Fibroblast of villous mesenchyme (primary cell): ENCODE measurements at regions not wholly inside any gene's neighbourhood (a gene's known extent, or its start where the extent isn't known, plus 50 kb on each side); places are given as distances from the start of the nearest gene placed in this dataset.
A peak's percentile ranks its signal among the peaks of the same experiment; 100 is the strongest.

ENCODE experiments used
- DNase-seq: peaks from one replicate; pipeline ENCODE4 v3.0.0-alpha.2; 2010; ENCODE audit warnings: low read depth
- H3K4me3 ChIP-seq: 2 replicates; pipeline ENCODE4 v1.5.1; 2011; ENCODE audit warnings: low read depth, mild to moderate bottlenecking, low read length
- CTCF ChIP-seq: IDR thresholded peaks from 2 replicates; pipeline ENCODE4 v1.5.1; 2012; ENCODE audit warnings: low read depth, mild to moderate bottlenecking, low read length; ENCODE audit not compliant: insufficient read depth

- H3K4me3 ChIP-seq = no peak overlapping the region
- DNase-seq = no peak
- no peak for TF ChIP-seq CTCF
Observed at GRCh38 chr15:92533298-92533697, 122.3 kb downstream of the FAM174B start.

- no peak for DNase-seq
- H3K4me3 ChIP-seq = no peak overlapping the region
- no peak for TF ChIP-seq CTCF
Observed at GRCh38 chr15:92531406-92531805, 124.2 kb downstream of the FAM174B start.

GRCh38 chr15:92528736-92529135 lies 126.8 kb downstream of the FAM174B start:
- no peak for TF ChIP-seq CTCF
- DNase-seq = no peak
- H3K4me3 ChIP-seq = no peak overlapping the region

DNA sequence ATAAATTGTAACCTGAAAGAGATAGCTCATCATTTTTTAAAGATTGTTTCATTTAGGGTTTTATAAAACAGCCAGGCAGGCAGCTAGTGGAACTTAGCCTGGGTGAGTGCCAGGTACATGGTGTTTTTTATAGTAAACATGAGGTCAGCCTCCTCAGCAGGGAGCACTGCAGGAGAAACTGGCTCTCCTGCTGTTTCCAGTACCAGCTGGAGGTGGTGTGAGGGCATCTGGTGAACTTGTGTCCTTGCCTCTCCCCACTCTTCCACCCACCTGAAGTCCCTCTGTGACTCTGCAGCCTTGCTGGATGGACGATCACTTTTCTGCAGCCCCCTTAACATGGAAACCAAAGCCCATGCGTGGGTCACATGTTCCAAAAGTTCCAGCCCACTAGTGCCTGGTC lies 128.4 kb downstream of the FAM174B start:
- H3K4me3 ChIP-seq = no peak overlapping the region
- no peak for TF ChIP-seq CTCF
- peak; percentile 22 for DNase-seq

- H3K4me3 ChIP-seq = no peak overlapping the region
- no peak for TF ChIP-seq CTCF
- no peak for DNase-seq
Observed at GRCh38 chr15:92525758-92526245, 129.8 kb downstream of the FAM174B start.

DNA sequence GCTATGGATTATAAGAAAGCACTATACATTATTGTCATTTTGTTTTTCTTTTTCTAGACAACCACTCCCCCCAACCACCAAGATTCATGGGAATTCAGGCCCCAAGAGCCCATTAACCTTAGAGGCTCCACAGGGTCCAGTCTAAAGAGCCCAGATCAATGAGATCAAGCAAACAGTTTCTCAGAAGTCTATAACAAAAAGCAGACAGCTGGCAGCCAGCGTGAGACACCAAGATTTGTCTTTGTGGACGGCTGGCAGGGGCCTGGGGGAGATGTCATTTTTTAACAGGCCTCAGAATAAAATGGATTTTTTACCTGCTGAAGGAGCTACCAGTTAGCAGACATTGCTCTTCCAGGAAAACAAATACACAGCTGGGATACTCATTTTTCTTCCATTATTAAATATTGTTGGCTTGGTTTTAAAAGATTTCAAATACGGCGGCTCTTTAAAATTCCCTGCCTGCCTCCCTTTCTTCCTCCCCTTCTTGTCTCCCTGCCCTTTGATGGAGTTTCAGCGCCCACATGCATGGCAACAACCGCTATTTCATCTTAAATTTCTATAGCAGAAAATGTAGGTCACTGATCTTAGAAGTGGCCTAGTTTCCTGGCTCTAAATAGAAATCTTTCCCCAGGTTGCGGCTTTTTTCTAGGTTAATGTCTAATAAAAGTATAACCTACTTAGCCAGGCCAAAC lies 130.6 kb downstream of the FAM174B start:
- TF ChIP-seq CTCF = no peak
- no peak for DNase-seq
- no peak overlapping the region for H3K4me3 ChIP-seq

GRCh38 chr15:92524161-92524560 lies 130.5 kb downstream of the ST8SIA2 start:
- no peak overlapping the region for H3K4me3 ChIP-seq
- DNase-seq = no peak
- no peak for TF ChIP-seq CTCF
